ENCODE measurements at regions not wholly inside any gene's neighbourhood (a gene's known extent, or its start where the extent isn't known, plus 50 kb on each side); places are given as distances from the start of the nearest gene placed in this dataset.

DNA sequence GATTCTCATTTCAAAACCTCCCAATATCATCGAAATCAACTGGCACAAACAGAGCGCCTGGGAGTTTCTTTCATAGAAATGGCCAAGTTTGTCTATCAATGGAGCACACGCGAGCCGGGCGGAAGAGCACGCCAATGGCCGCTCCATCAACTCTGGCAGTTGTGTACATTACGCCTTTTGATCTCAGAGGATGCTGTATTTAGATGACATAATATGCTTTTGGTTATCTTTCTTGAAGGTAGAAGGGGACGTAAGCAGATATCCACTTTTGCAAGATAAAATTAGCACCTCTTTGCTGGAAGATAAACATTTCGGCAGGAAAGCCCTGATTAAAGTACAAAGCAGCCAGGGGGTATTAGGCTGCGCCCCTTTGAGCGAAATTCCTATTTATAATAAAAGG, 287.4 kb downstream of the IRF8 start:
- Histone ChIP-seq H3K9me2 (replicated peaks; ENCODE audit: insufficient read depth, low read length) (no peaks in the 10 kb centered on the region), H3K9me3 (ENCODE audit: low read length) (no peaks in the 10 kb centered on the region), H3K4me2 (ENCODE audit: low read depth, low read length, poor library complexity, severe bottlenecking) (no peak overlapping the region), H3K4me3 (ENCODE audit: low read length) (no peak overlapping the region), H3K27ac (ENCODE audit: low read length) (no peak overlapping the region), H3K36me3 (ENCODE audit: insufficient read depth, low read length) (no peaks in the 10 kb centered on the region), H3K27me3 (ENCODE audit: low read length) (no peaks in the 10 kb centered on the region), H3K9ac (ENCODE audit: low read length) (no peak overlapping the region), H3K4me1 (ENCODE audit: low read length) (no peaks in the 10 kb centered on the region), H4K20me1 (ENCODE audit: insufficient read depth, low read depth, low read length) (no peaks in the 10 kb centered on the region), H2AFZ (ENCODE audit: low read length) (no peak overlapping the region), H3K79me2 (ENCODE audit: low read length) (no peaks in the 10 kb centered on the region)
- DNase-seq = no peak

DNA sequence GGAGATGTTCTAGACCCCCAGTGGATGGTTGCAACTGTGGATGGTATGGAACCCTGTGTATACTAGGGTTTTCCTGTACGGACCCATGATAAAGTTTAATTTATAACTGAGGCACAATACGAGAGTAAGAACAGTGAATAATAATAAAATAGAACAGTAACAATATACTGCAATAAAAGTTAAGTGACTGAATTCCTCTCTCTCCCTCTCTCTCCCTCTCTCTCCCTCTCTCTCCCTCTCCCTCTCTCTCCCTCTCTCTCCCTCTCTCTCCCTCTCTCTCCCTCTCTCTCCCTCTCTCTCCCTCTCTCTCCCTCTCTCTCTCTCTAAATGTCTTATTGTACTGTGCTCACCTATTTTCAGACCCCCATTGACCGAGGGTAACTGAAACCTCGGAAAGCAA, 291.0 kb downstream of the IRF8 start:
- no peak for DNase-seq
- no peak overlapping the region for H3K27ac ChIP-seq (ENCODE audit: low read length)
- no peaks in the 10 kb centered on the region for H3K9me2 ChIP-seq (replicated peaks; ENCODE audit: insufficient read depth, low read length)
- no peak overlapping the region for H3K4me2 ChIP-seq (ENCODE audit: low read depth, low read length, poor library complexity, severe bottlenecking)
- H3K9ac ChIP-seq (ENCODE audit: low read length) = no peak overlapping the region
- no peaks in the 10 kb centered on the region for H3K27me3 ChIP-seq (ENCODE audit: low read length)
- H3K4me3 ChIP-seq (ENCODE audit: low read length) = no peak overlapping the region
- no peaks in the 10 kb centered on the region for H3K4me1 ChIP-seq (ENCODE audit: low read length)
- H3K9me3 ChIP-seq (ENCODE audit: low read length) = no peaks in the 10 kb centered on the region
- H3K36me3 ChIP-seq (ENCODE audit: insufficient read depth, low read length) = no peaks in the 10 kb centered on the region
- no peaks in the 10 kb centered on the region for H4K20me1 ChIP-seq (ENCODE audit: insufficient read depth, low read depth, low read length)
- H2AFZ ChIP-seq (ENCODE audit: low read length) = no peak overlapping the region
- no peaks in the 10 kb centered on the region for H3K79me2 ChIP-seq (ENCODE audit: low read length)

DNA sequence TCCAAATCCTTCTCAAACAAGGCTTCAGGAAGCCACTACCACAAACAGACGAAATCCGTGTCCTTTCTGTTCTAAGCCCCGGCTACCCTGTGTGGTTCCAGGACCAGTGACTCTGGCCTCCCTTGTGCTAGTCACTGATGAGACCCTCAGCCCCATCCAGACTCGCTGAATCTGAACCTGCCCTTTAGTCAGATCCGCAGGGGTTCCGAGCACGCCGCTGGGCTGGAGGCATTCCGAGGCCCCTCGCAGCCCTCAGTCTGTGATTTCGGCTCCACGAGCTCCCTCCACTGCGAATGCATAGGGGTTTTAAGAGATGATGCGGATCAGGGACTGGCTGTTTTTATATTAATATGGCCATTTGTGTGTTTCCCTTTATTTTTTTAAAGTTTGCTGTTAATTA, 292.7 kb downstream of the IRF8 start:
- no peaks in the 10 kb centered on the region for H3K4me1 ChIP-seq (ENCODE audit: low read length)
- no peak overlapping the region for H3K4me3 ChIP-seq (ENCODE audit: low read length)
- no peaks in the 10 kb centered on the region for H3K27me3 ChIP-seq (ENCODE audit: low read length)
- no peaks in the 10 kb centered on the region for H3K9me3 ChIP-seq (ENCODE audit: low read length)
- H3K9me2 ChIP-seq (replicated peaks; ENCODE audit: insufficient read depth, low read length) = no peaks in the 10 kb centered on the region
- no peaks in the 10 kb centered on the region for H3K36me3 ChIP-seq (ENCODE audit: insufficient read depth, low read length)
- DNase-seq = no peak
- H3K79me2 ChIP-seq (ENCODE audit: low read length) = no peaks in the 10 kb centered on the region
- H3K27ac ChIP-seq (ENCODE audit: low read length) = no peak overlapping the region
- no peak overlapping the region for H3K9ac ChIP-seq (ENCODE audit: low read length)
- H2AFZ ChIP-seq (ENCODE audit: low read length) = no peak overlapping the region
- H4K20me1 ChIP-seq (ENCODE audit: insufficient read depth, low read depth, low read length) = no peaks in the 10 kb centered on the region
- H3K4me2 ChIP-seq (ENCODE audit: low read depth, low read length, poor library complexity, severe bottlenecking) = no peak overlapping the region

DNA sequence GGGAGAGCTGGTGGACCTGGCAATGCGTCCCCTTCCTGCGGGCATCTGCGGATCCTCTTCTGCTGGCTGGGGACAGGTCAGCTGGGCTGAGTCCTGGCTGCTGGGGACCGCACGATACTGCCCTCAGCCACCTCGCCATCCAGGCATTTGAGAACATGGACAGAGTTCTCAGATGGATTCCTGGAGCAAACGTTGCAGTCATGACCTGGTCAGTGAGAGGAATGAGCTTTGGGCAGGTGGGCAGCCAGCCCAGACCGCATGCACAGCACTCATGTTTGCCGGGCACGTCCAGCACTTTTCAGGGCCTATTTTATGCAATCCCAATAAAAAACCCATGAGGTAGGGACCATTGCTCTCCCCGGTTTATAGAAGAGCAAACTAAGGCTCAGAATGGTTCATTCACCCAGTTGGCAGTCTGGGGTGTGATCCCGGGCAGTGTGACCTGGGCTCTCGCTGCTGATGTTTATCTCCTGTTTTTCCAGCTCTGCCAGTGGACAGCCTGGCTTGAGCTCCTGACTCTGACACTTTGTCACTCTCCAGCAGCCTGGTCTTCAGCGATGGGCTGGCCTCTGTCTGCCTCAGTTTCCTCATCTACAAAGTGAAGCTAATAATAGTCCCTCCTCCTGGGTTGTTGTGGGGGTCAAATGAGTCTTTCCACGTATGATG, 294.7 kb downstream of the IRF8 start:
- Histone ChIP-seq H3K9me2 (replicated peaks; ENCODE audit: insufficient read depth, low read length) (no peaks in the 10 kb centered on the region), H4K20me1 (ENCODE audit: insufficient read depth, low read depth, low read length) (no peaks in the 10 kb centered on the region), H3K9ac (ENCODE audit: low read length) (no peak overlapping the region), H3K4me3 (ENCODE audit: low read length) (no peak overlapping the region), H3K4me2 (ENCODE audit: low read depth, low read length, poor library complexity, severe bottlenecking) (no peak overlapping the region), H3K27ac (ENCODE audit: low read length) (no peak overlapping the region), H3K27me3 (ENCODE audit: low read length) (no peaks in the 10 kb centered on the region), H3K36me3 (ENCODE audit: insufficient read depth, low read length) (no peaks in the 10 kb centered on the region), H3K79me2 (ENCODE audit: low read length) (no peaks in the 10 kb centered on the region), H3K9me3 (ENCODE audit: low read length) (no peaks in the 10 kb centered on the region), H3K4me1 (ENCODE audit: low read length) (no peaks in the 10 kb centered on the region), H2AFZ (ENCODE audit: low read length) (no peak overlapping the region)
- no peak for DNase-seq

DNA sequence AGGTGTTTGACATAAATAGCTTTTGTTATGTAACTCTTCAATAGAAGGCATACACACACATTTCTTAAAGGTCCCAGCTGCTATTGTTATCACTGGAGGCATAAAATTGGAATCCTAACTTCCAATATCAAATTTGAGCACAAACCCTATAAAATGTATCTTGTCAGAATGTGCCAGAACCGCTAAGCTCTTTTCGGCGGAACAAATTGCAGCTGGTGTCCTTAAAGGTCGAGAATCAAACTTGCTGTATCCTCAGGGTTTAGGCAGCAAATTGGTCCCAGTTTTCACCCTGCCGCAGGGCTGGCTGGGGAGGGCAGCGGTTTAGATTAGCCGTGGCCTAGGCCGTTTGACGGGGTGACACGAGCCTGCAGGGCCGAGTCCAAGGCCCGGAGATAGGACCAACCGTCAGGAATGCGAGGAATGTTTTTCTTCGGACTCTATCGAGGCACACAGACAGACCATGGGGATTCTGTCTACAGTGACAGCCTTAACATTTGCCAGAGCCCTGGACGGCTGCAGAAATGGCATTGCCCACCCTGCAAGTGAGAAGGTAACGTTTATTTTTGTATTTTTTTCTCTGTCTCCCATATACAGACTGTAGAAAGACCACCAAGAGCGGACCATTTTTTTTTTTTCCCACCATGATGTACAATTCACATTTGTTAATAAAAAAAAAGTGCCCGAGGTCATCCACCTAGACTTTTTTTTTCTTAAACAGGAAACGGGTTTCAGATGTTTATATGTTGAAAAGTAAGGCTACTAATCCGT, 297.1 kb downstream of the IRF8 start:
- H3K27me3 ChIP-seq (ENCODE audit: low read length) = no peaks in the 10 kb centered on the region
- no peaks in the 10 kb centered on the region for H3K36me3 ChIP-seq (ENCODE audit: insufficient read depth, low read length)
- no peaks in the 10 kb centered on the region for H3K4me1 ChIP-seq (ENCODE audit: low read length)
- no peaks in the 10 kb centered on the region for H3K9me2 ChIP-seq (replicated peaks; ENCODE audit: insufficient read depth, low read length)
- no peaks in the 10 kb centered on the region for H3K79me2 ChIP-seq (ENCODE audit: low read length)
- no peak overlapping the region for H3K27ac ChIP-seq (ENCODE audit: low read length)
- no peaks in the 10 kb centered on the region for H3K9me3 ChIP-seq (ENCODE audit: low read length)
- H3K4me2 ChIP-seq (ENCODE audit: low read depth, low read length, poor library complexity, severe bottlenecking) = no peak overlapping the region
- no peak overlapping the region for H3K9ac ChIP-seq (ENCODE audit: low read length)
- no peak overlapping the region for H2AFZ ChIP-seq (ENCODE audit: low read length)
- no peak overlapping the region for H3K4me3 ChIP-seq (ENCODE audit: low read length)
- DNase-seq = no peak
- no peaks in the 10 kb centered on the region for H4K20me1 ChIP-seq (ENCODE audit: insufficient read depth, low read depth, low read length)

DNA sequence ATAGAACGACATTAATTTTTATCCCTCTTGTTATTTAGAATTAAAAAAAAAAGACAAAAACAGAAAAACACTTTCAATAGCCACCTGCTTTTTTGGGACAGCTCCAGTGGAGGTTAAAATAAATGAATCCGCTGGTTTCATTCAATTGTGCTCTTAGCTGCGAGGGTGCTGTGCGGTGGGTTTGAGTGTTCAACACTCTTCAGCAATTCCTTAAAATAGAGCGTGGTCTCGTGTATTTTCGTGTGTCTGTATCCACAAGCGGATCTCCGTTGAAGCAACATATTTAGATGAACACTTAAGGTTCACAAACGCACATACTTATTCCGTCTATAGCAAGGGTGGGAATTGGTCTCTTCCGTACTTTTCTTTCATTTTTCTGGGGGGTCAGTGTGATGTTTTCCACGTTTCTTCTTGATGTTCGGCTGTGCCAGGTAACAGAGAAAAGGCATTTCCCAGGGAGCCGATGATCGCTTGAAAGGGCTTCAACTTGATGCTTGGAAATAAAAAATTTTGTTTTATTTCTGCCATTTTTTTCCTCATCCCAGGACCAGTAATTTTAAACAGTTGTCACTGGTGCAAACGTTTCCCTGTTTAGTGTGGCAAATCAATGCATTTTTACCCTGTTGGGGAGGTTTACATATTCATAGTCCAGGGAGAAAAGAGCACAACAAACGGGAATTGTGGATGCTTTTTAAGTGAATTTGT, 297.9 kb downstream of the IRF8 start:
- DNase-seq = no peak
- no peaks in the 10 kb centered on the region for H3K27me3 ChIP-seq (ENCODE audit: low read length)

DNA sequence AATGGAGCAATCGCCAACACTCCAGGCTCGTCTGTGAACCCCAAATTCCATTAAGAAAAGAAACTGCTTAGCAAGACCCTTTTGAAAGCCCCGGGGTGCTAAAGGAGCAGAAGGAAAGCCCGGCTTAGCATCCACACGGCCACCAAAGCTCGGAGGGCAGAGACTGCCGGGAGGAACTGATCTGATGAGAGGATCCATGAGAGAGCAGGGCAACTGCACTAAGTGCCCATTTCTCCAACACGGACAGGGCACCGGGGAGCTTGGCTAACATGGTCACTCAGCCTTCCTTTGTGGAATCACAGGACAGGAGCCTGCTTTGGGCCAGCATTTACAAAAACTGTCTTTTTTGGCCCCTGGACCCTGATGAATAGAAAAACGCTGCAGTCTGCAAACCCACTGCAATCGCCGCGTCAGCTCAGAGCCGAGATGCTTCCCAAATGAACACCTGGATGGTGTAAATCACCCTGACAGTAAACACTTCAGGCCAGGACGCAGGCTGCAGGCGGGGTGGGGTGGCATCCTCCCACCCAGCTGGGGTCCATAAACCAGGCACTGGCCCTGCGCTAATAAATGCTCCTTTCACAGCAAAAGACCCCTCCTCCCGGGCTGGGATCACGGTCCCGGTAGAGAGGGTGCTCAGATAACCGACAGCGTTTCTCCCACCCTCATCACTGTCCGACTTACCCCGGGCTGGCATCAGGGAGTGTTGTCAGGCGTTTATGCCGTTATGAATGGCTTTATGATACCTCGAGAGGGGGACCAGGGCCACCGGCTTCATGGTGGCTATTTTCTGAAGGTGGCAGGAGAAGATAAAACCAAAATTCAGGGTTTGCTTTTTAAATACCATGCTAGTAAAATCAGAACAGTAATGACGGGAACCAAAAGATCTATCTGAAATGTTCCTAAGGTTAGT, 299.5 kb downstream of the IRF8 start:
- Histone ChIP-seq H2AFZ (ENCODE audit: low read length) (no peak overlapping the region), H3K79me2 (ENCODE audit: low read length) (no peaks in the 10 kb centered on the region), H3K36me3 (ENCODE audit: insufficient read depth, low read length) (no peaks in the 10 kb centered on the region), H4K20me1 (ENCODE audit: insufficient read depth, low read depth, low read length) (no peaks in the 10 kb centered on the region), H3K4me3 (ENCODE audit: low read length) (no peak overlapping the region), H3K4me1 (ENCODE audit: low read length) (no peaks in the 10 kb centered on the region), H3K9me3 (ENCODE audit: low read length) (no peaks in the 10 kb centered on the region), H3K9me2 (replicated peaks; ENCODE audit: insufficient read depth, low read length) (no peaks in the 10 kb centered on the region), H3K27ac (ENCODE audit: low read length) (no peak overlapping the region), H3K4me2 (ENCODE audit: low read depth, low read length, poor library complexity, severe bottlenecking) (no peak overlapping the region), H3K27me3 (ENCODE audit: low read length) (no peaks in the 10 kb centered on the region), H3K9ac (ENCODE audit: low read length) (no peak overlapping the region)
- no peak for DNase-seq

More for the DNA sequence above, 297.9 kb downstream of the IRF8 start:
- Histone ChIP-seq H3K9ac (ENCODE audit: low read length) (no peak overlapping the region), H3K4me1 (ENCODE audit: low read length) (no peaks in the 10 kb centered on the region), H4K20me1 (ENCODE audit: insufficient read depth, low read depth, low read length) (no peaks in the 10 kb centered on the region), H3K36me3 (ENCODE audit: insufficient read depth, low read length) (no peaks in the 10 kb centered on the region), H3K4me2 (ENCODE audit: low read depth, low read length, poor library complexity, severe bottlenecking) (no peak overlapping the region), H3K9me3 (ENCODE audit: low read length) (no peaks in the 10 kb centered on the region), H2AFZ (ENCODE audit: low read length) (no peak overlapping the region), H3K9me2 (replicated peaks; ENCODE audit: insufficient read depth, low read length) (no peaks in the 10 kb centered on the region), H3K79me2 (ENCODE audit: low read length) (no peaks in the 10 kb centered on the region), H3K4me3 (ENCODE audit: low read length) (no peak overlapping the region), H3K27ac (ENCODE audit: low read length) (no peak overlapping the region)
